ENCODE measurements at regions not wholly inside any gene's neighbourhood (a gene's known extent, or its start where the extent isn't known, plus 50 kb on each side); places are given as distances from the start of the nearest gene placed in this dataset.

GRCh38 chr22:35475545-35475944, 65.1 kb upstream of the RASD2 start:
- no peaks in the 10 kb centered on the region for H3K9me3 ChIP-seq (ENCODE audit: control insufficient read depth in 2 of 3, insufficient read depth in 1 of 3, low read length in 3 of 3)
- no peak overlapping the region for H3K9ac ChIP-seq (ENCODE audit: low read length in 3 of 3)
- DNase-seq (no peak), FAIRE-seq (no peak)
- no peak overlapping the region for H3K27ac ChIP-seq (ENCODE audit: low read depth in 2 of 2, low read length in 2 of 2)
- no peak for TF ChIP-seq CTCF (IDR thresholded peaks at IDR 0.05; ENCODE audit: borderline replicate concordance, extremely low read depth, insufficient read depth)
- no peaks in the 10 kb centered on the region for H3K27me3 ChIP-seq (ENCODE audit: control insufficient read depth, insufficient read depth, low read length)
- no peaks in the 10 kb centered on the region for H3K36me3 ChIP-seq (ENCODE audit: control insufficient read depth in 2 of 3, insufficient read depth in 3 of 3, low read length in 3 of 3)
- intact Hi-C loops (cut with DNase I): no loop called here
- H3K4me1 ChIP-seq (ENCODE audit: control insufficient read depth in 2 of 3, insufficient read depth in 2 of 3, low read depth in 1 of 3, low read length in 3 of 3): peaks cover 0 to 15% (median 7%) of the 10 kb centered on the region in 3 donors
- H3K4me3 ChIP-seq (ENCODE audit: low read length in 3 of 3): no peak overlapping the region

DNA sequence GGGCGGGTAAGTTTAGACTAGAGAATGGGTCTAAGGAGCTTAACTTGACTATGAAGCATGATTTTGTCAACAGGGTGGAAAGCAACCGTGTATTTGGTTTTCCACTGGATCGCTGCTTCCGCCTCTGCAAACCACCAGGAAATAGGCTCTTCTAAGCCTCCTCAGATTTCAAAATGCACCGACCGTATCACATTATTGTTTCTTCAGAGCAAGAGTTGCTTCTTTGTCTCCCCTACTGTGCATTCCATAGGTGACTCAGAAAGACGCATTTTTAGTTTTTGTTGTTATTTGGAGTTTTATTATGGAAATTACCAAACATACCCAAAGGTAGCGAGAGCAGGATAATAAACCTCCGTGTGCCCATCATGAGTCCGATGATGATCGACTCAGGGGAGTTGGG, 64.3 kb upstream of the RASD2 start:
- intact Hi-C loops (cut with DNase I): no loop called here
- Histone ChIP-seq H3K4me3 (ENCODE audit: low read length in 3 of 3) (no peak overlapping the region), H3K9ac (ENCODE audit: low read length in 3 of 3) (no peak overlapping the region), H3K9me3 (ENCODE audit: control insufficient read depth in 2 of 3, insufficient read depth in 1 of 3, low read length in 3 of 3) (no peaks in the 10 kb centered on the region), H3K27me3 (ENCODE audit: control insufficient read depth, insufficient read depth, low read length) (no peaks in the 10 kb centered on the region), H3K36me3 (ENCODE audit: control insufficient read depth in 2 of 3, insufficient read depth in 3 of 3, low read length in 3 of 3) (no peaks in the 10 kb centered on the region), H3K4me1 (ENCODE audit: control insufficient read depth in 2 of 3, insufficient read depth in 2 of 3, low read depth in 1 of 3, low read length in 3 of 3) (peaks cover 0 to 17% (median 7%) of the 10 kb centered on the region in 3 donors), H3K27ac (ENCODE audit: low read depth in 2 of 2, low read length in 2 of 2) (no peak overlapping the region)
- no peak for TF ChIP-seq CTCF (IDR thresholded peaks at IDR 0.05; ENCODE audit: borderline replicate concordance, extremely low read depth, insufficient read depth)
- DNase-seq (peak in 2 of 5 donors; percentile 75 to 87), FAIRE-seq (no peak)

GRCh38 chr22:35477911-35478582, 62.6 kb upstream of the RASD2 start:
- Histone ChIP-seq H3K27me3 (ENCODE audit: control insufficient read depth, insufficient read depth, low read length) (no peaks in the 10 kb centered on the region), H3K27ac (ENCODE audit: low read depth in 2 of 2, low read length in 2 of 2) (peak overlapping the region in 1 of 2 donors; percentile 73), H3K4me3 (ENCODE audit: low read length in 3 of 3) (no peak overlapping the region), H3K4me1 (ENCODE audit: control insufficient read depth in 2 of 3, insufficient read depth in 2 of 3, low read depth in 1 of 3, low read length in 3 of 3) (peaks cover 0 to 17% (median 7%) of the 10 kb centered on the region in 3 donors), H3K9ac (ENCODE audit: low read length in 3 of 3) (no peak overlapping the region), H3K9me3 (ENCODE audit: control insufficient read depth in 2 of 3, insufficient read depth in 1 of 3, low read length in 3 of 3) (peaks cover 0 to 4% (median 0%) of the 10 kb centered on the region in 3 donors), H3K36me3 (ENCODE audit: control insufficient read depth in 2 of 3, insufficient read depth in 3 of 3, low read length in 3 of 3) (no peaks in the 10 kb centered on the region)
- no peak for FAIRE-seq
- TF ChIP-seq CTCF (IDR thresholded peaks at IDR 0.05; ENCODE audit: borderline replicate concordance, extremely low read depth, insufficient read depth): no peak
- intact Hi-C loops (cut with DNase I): no loop called here
- peak; percentile 88 to 98 (median 93) for DNase-seq
